Neural progenitor cell (in vitro differentiated cells): ENCODE measurements at regions not wholly inside any gene's neighbourhood (a gene's known extent, or its start where the extent isn't known, plus 50 kb on each side); places are given as distances from the start of the nearest gene placed in this dataset.

Source experiments
- DNase-seq: peaks from one replicate; pipeline ENCODE4 v3.0.0-alpha.2; 2016; ENCODE audit warnings: low spot score
- H2AFZ ChIP-seq: fragments of 200-600 bp; sonication (generic); replicated peaks from 2 replicates; pipeline ENCODE4 v1.6.1; 2016; ENCODE audit warnings: antibody characterized with exemption
- H3F3A ChIP-seq: fragments of 200-600 bp; sonication (generic); 2 replicates; pipeline ENCODE4 v1.6.1; 2016; ENCODE audit warnings: antibody characterized with exemption, low read depth
- H3K27ac ChIP-seq: fragments of 200-600 bp; sonication (generic); 2 replicates; pipeline ENCODE4 v1.5.1; 2016; ENCODE audit warnings: mild to moderate bottlenecking
- H3K27me3 ChIP-seq: fragments of 200-600 bp; sonication (generic); 2 replicates; pipeline ENCODE4 v1.6.1; 2016; ENCODE audit warnings: mild to moderate bottlenecking, moderate library complexity
- H3K36me3 ChIP-seq: fragments of 200-600 bp; sonication (generic); 2 replicates; pipeline ENCODE4 v1.5.1; 2016
- H3K4me1 ChIP-seq: fragments of 200-600 bp; sonication (generic); 2 replicates; pipeline ENCODE4 v1.6.1; 2016; ENCODE audit warnings: mixed run types
- H3K4me2 ChIP-seq: fragments of 200-600 bp; sonication (generic); 2 replicates; pipeline ENCODE4 v1.6.1; 2016
- H3K4me3 ChIP-seq: fragments of 200-600 bp; sonication (generic); 2 replicates; pipeline ENCODE4 v1.5.1; 2016
- H3K79me2 ChIP-seq: fragments of 200-600 bp; sonication (generic); 2 replicates; pipeline ENCODE4 v1.6.1; 2016; ENCODE audit warnings: low read depth
- H3K9ac ChIP-seq: fragments of 200-600 bp; sonication (generic); 2 replicates; pipeline ENCODE4 v1.6.1; 2016
- H3K9me3 ChIP-seq: fragments of 200-600 bp; sonication (generic); 2 replicates; pipeline ENCODE4 v1.5.1; 2016; ENCODE audit warnings: low read depth
- H4K20me1 ChIP-seq: fragments of 200-600 bp; sonication (generic); 2 replicates; pipeline ENCODE4 v1.6.1; 2016; ENCODE audit warnings: low read depth
- H3K27ac Mint-ChIP-seq: 3 replicates; pipeline ENCODE4 v1.8.0; 2021; ENCODE audit warnings: mixed read lengths
- H3K27me3 Mint-ChIP-seq: 2 replicates; pipeline ENCODE4 v1.8.0; 2022; ENCODE audit warnings: low read depth, mild to moderate bottlenecking, inconsistent platforms, moderate library complexity, mixed read lengths; ENCODE audit not compliant: insufficient read depth
- H3K36me3 Mint-ChIP-seq: 3 replicates; pipeline ENCODE4 v1.8.0; 2021; ENCODE audit warnings: mixed read lengths
- H3K4me1 Mint-ChIP-seq: 3 replicates; pipeline ENCODE4 v1.8.0; 2021; ENCODE audit warnings: mixed read lengths
- H3K4me3 Mint-ChIP-seq: 3 replicates; pipeline ENCODE4 v1.8.0; 2021; ENCODE audit warnings: mild to moderate bottlenecking, moderate library complexity, mixed read lengths
- H3K9me3 Mint-ChIP-seq: 3 replicates; pipeline ENCODE4 v1.8.0; 2020; ENCODE audit warnings: mixed read lengths
- CTCF ChIP-seq: fragments of 200-600 bp; sonication (generic); IDR thresholded peaks from 2 replicates; pipeline ENCODE4 v1.5.1; 2017; ENCODE audit warnings: antibody characterized with exemption, mild to moderate bottlenecking
- EZH2 ChIP-seq: fragments of 200-600 bp; sonication (generic); IDR thresholded peaks from 2 replicates; pipeline ENCODE4 v1.6.1; 2017; ENCODE audit warnings: antibody characterized with exemption, mild to moderate bottlenecking, moderate library complexity
- EZH2phosphoT487 ChIP-seq: fragments of 200-600 bp; sonication (generic); IDR thresholded peaks from 2 replicates; pipeline ENCODE4 v1.6.1; 2017; ENCODE audit warnings: antibody characterized with exemption

DNA sequence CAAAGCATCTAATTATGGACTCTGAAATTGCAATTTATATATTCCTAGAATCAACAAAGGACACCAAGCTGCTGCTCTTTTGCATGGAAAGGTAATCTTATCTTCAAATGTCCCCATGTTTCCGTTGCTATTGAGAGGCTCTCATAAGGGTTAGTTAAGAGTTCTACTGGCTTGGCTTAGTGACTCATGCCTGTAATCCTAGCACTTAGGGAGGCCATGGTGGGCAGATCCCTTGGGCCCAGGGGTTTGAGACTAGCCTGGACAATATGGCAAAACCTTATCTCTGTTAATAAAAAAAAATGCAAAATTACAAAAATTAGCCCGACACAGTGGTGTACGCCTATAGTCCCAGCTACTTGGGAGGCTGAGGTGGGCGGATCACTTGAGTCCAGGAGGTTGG lies 93.4 kb upstream of the RAPGEF2 start:
- H3K36me3 ChIP-seq: no peaks in the 10 kb centered on the region
- no peak overlapping the region for H3K4me3 Mint-ChIP-seq
- peaks cover 12% of the 10 kb centered on the region for H3K4me1 ChIP-seq
- no peak overlapping the region for H3K4me3 ChIP-seq
- H3K79me2 ChIP-seq: no peaks in the 10 kb centered on the region
- no peaks in the 10 kb centered on the region for H3K9me3 Mint-ChIP-seq
- DNase-seq: no peak
- H3K27ac Mint-ChIP-seq: no peak overlapping the region
- peaks cover 8% of the 10 kb centered on the region for H3K27me3 ChIP-seq
- TF ChIP-seq EZH2 (no peak), CTCF (no peak), EZH2phosphoT487 (no peak)
- no peak overlapping the region for H2AFZ ChIP-seq
- no peak overlapping the region for H3K4me2 ChIP-seq
- H3F3A ChIP-seq: no peaks in the 10 kb centered on the region
- peaks cover 2% of the 10 kb centered on the region for H3K36me3 Mint-ChIP-seq
- no peaks in the 10 kb centered on the region for H4K20me1 ChIP-seq
- H3K27ac ChIP-seq: no peak overlapping the region
- no peaks in the 10 kb centered on the region for H3K9me3 ChIP-seq
- H3K4me1 Mint-ChIP-seq: peaks cover 15% of the 10 kb centered on the region
- H3K27me3 Mint-ChIP-seq: peaks cover 4% of the 10 kb centered on the region
- H3K9ac ChIP-seq: no peak overlapping the region

DNA sequence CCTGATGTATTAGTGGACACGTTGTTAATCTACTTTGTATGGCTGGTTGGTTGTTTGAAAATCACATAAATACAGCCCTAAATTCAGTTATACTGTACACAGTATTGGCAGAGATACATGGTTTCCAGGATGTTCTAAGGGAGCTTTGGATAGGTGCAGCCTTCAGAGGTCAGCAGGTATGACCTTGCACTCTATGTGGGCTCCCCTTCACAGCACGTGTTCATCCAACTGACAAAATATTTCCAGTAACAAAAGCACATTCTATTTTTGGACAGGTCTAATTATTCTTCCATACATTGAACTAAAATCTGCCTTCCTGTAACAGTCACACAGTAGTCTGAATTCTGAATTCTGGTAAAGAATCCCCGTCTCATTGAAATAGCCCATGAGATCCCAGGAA lies 92.8 kb upstream of the RAPGEF2 start:
- Mint-ChIP-seq H3K27ac (no peak overlapping the region), H3K4me3 (no peak overlapping the region), H3K9me3 (no peaks in the 10 kb centered on the region), H3K36me3 (peaks cover 2% of the 10 kb centered on the region), H3K27me3 (peaks cover 4% of the 10 kb centered on the region), H3K4me1 (peaks cover 15% of the 10 kb centered on the region)
- TF ChIP-seq EZH2phosphoT487 (no peak), EZH2 (no peak)
- H3K27me3 ChIP-seq: peaks cover 8% of the 10 kb centered on the region
- no peaks in the 10 kb centered on the region for H3F3A ChIP-seq
- no peak overlapping the region for H3K9ac ChIP-seq
- no peak for DNase-seq
- H3K4me1 ChIP-seq: peaks cover 16% of the 10 kb centered on the region
- H3K27ac ChIP-seq: no peak overlapping the region
- no peaks in the 10 kb centered on the region for H3K79me2 ChIP-seq
- H3K9me3 ChIP-seq: no peaks in the 10 kb centered on the region
- H3K36me3 ChIP-seq: no peaks in the 10 kb centered on the region
- H2AFZ ChIP-seq: peak overlapping the region; percentile 57
- H3K4me2 ChIP-seq: no peak overlapping the region
- H4K20me1 ChIP-seq: no peaks in the 10 kb centered on the region
- no peak overlapping the region for H3K4me3 ChIP-seq

DNA sequence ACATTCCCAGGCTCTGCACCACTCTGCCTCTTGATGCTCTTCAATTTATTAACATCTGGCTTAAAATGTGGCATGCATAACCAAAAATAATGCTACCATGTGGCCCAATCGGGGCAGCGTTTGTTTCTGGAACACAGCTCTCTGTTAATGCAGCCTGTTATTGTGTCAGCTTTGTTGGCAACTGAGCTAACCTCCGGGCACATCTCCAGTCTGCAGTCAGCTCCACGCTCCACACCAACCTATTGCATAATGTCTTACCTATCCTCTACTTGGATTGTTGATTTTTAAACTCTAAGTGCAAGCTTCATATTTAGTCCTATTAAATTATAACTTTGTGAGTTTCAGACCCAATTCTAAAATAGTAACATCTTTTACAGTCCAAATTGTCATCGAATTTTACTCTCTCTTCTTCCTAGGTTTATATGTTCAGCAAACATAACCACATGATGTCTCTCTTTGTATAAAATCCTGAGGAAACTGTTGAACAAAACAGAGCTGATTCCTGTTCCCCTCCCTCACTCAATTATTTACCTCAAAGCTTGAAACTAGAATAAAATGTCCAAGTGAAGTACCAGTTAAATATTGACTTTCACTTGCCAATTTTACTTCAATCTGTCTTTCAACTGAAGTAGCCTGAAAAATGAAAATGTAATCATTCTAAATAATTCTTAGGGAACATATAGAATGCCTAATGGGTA lies 92.2 kb upstream of the RAPGEF2 start:
- Mint-ChIP-seq H3K4me1 (peaks cover 20% of the 10 kb centered on the region), H3K4me3 (no peak overlapping the region), H3K27me3 (peaks cover 4% of the 10 kb centered on the region), H3K36me3 (peaks cover 2% of the 10 kb centered on the region), H3K27ac (no peak overlapping the region), H3K9me3 (no peaks in the 10 kb centered on the region)
- H4K20me1 ChIP-seq: no peaks in the 10 kb centered on the region
- peaks cover 8% of the 10 kb centered on the region for H3K27me3 ChIP-seq
- no peak overlapping the region for H3K4me2 ChIP-seq
- no peak for TF ChIP-seq EZH2
- TF ChIP-seq CTCF: no peak
- TF ChIP-seq EZH2phosphoT487: no peak
- no peak overlapping the region for H3K4me3 ChIP-seq
- H3K27ac ChIP-seq: no peak overlapping the region
- H3K36me3 ChIP-seq: no peaks in the 10 kb centered on the region
- H3K9ac ChIP-seq: no peak overlapping the region
- no peaks in the 10 kb centered on the region for H3K9me3 ChIP-seq
- no peak for DNase-seq
- H2AFZ ChIP-seq: peak overlapping the region; percentile 57
- no peaks in the 10 kb centered on the region for H3F3A ChIP-seq
- H3K4me1 ChIP-seq: peaks cover 22% of the 10 kb centered on the region
- no peaks in the 10 kb centered on the region for H3K79me2 ChIP-seq

- peaks cover 2% of the 10 kb centered on the region for H3K36me3 Mint-ChIP-seq
- H3K27ac ChIP-seq: no peak overlapping the region
- no peak overlapping the region for H3K27ac Mint-ChIP-seq
- H3K4me1 Mint-ChIP-seq: peaks cover 31% of the 10 kb centered on the region
- peaks cover 33% of the 10 kb centered on the region for H3K4me1 ChIP-seq
- H3F3A ChIP-seq: peaks cover 13% of the 10 kb centered on the region
- no peak for TF ChIP-seq EZH2
- no peak for TF ChIP-seq CTCF
- no peak for TF ChIP-seq EZH2phosphoT487
- H3K27me3 Mint-ChIP-seq: peaks cover 4% of the 10 kb centered on the region
- H3K9ac ChIP-seq: no peak overlapping the region
- H3K4me3 ChIP-seq: no peak overlapping the region
- no peaks in the 10 kb centered on the region for H3K36me3 ChIP-seq
- H3K79me2 ChIP-seq: no peaks in the 10 kb centered on the region
- no peak overlapping the region for H3K4me2 ChIP-seq
- H3K9me3 ChIP-seq: no peaks in the 10 kb centered on the region
- no peak for DNase-seq
- no peaks in the 10 kb centered on the region for H4K20me1 ChIP-seq
- H3K27me3 ChIP-seq: no peaks in the 10 kb centered on the region
- H2AFZ ChIP-seq: no peak overlapping the region
- no peak overlapping the region for H3K4me3 Mint-ChIP-seq
- no peaks in the 10 kb centered on the region for H3K9me3 Mint-ChIP-seq
Measured at GRCh38 chr4:159012381-159012780, 90.5 kb upstream of the RAPGEF2 start.
